ENCODE measurements at regions not wholly inside any gene's neighbourhood (a gene's known extent, or its start where the extent isn't known, plus 50 kb on each side); places are given as distances from the start of the nearest gene placed in this dataset.

- TF ChIP-seq RBBP5 (IDR thresholded peaks at IDR 0.05; ENCODE audit: borderline replicate concordance, low read depth, low read length) = no peak
These were observed 1146.8 kb downstream of the TUSC7 start (continued) for GRCh38 chr3:117856354-117856753.

DNA sequence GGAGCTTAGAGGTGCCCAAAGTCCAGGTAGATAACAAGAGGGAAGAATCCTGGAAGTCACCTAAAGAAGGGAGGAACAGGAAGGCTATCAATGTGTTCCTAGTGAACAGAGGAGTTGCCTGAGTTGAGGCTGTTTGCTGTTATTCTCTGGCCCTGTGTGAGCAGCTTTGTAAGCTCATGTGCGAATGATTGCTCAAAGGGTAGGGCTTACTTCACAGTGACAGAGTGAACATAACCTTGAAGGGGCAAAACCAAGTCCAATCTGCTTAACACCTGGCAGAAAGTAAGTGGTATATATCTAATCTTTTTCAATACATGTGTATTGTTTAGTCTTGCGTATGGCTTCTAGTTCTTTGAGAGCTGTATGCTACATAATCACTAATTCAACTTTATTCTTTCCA lies 1153.6 kb downstream of the TUSC7 start:
- Histone ChIP-seq H3K36me3 (ENCODE audit: control insufficient read depth in 2 of 4, insufficient read depth in 4 of 4, low read length in 3 of 4) (no peaks in the 10 kb centered on the region), H3K4me1 (replicated peaks in 1 of 4; ENCODE audit: control insufficient read depth in 3 of 4, insufficient read depth in 4 of 4, low read length in 3 of 4) (no peaks in the 10 kb centered on the region), H3K9ac (replicated peaks in 1 of 4; ENCODE audit: extremely low read depth in 1 of 4, low read depth in 3 of 4, low read length in 3 of 4) (no peak overlapping the region), H4K91ac (replicated peaks; ENCODE audit: insufficient read length, low read length) (no peak overlapping the region), H4K20me1 (replicated peaks in 1 of 2; ENCODE audit: control insufficient read depth in 1 of 2, insufficient read depth in 2 of 2, low read length in 2 of 2) (no peaks in the 10 kb centered on the region), H3K27ac (ENCODE audit: low read depth, low read length) (no peak overlapping the region), H3K9me3 (ENCODE audit: insufficient read depth in 2 of 2, low read depth in 1 of 2, low read length in 1 of 2) (no peaks in the 10 kb centered on the region), H2AFZ (ENCODE audit: low read length) (no peak overlapping the region), H4K8ac (ENCODE audit: extremely low read depth, insufficient read depth, low read length) (no peak overlapping the region), H4K5ac (ENCODE audit: insufficient read length, low read depth, low read length) (no peak overlapping the region), H2AK5ac (ENCODE audit: low read depth, low read length) (no peak overlapping the region), H2BK15ac (ENCODE audit: low read length) (no peak overlapping the region), H3K56ac (replicated peaks; ENCODE audit: insufficient read length, low read depth, low read length) (no peak overlapping the region), H3K4me2 (ENCODE audit: insufficient read depth in 1 of 2, low read depth in 2 of 2, low read length in 2 of 2) (no peak overlapping the region), H3K4me3 (ENCODE audit: extremely low read depth in 1 of 4, insufficient read depth in 2 of 4, low read depth in 3 of 4, low read length in 4 of 4) (no peak overlapping the region), H3K18ac (ENCODE audit: extremely low read depth, low read length) (no peak overlapping the region), H3K79me2 (ENCODE audit: control insufficient read depth in 1 of 2, insufficient read depth in 2 of 2, low read length in 2 of 2) (no peaks in the 10 kb centered on the region), H3K4ac (replicated peaks; ENCODE audit: insufficient read length, low read depth, low read length) (no peak overlapping the region), H2BK12ac (ENCODE audit: low read depth, low read length) (no peak overlapping the region), H2BK5ac (ENCODE audit: low read depth, low read length) (no peak overlapping the region), H2BK120ac (replicated peaks; ENCODE audit: low read depth, low read length) (no peak overlapping the region), H3K79me1 (ENCODE audit: low read depth, low read length) (no peaks in the 10 kb centered on the region), H3K23me2 (ENCODE audit: low read depth, low read length) (no peaks in the 10 kb centered on the region), H3K14ac (ENCODE audit: insufficient read length) (no peak overlapping the region), H3K23ac (ENCODE audit: insufficient read length) (no peak overlapping the region), H3K27me3 (replicated peaks in 1 of 4; ENCODE audit: control insufficient read depth in 3 of 4, extremely low read depth in 1 of 4, insufficient read depth in 3 of 4, low read length in 3 of 4) (no peaks in the 10 kb centered on the region), H2BK20ac (ENCODE audit: low read length) (no peak overlapping the region)
- FAIRE-seq = no peak
- ChIA-PET CTCF (ENCODE audit: partially characterized antibody) (interaction anchor here (1.2 kb wide), 1 partner anchor 36 kb away, joined by 3 read pairs; no protein-coding TSS in a partner anchor), POLR2A (ENCODE audit: partially characterized antibody) (no interaction called here)
- WGBS, 2 experiments (ENCODE audit: extremely low coverage in 1 of 2, insufficient coverage in 1 of 2, insufficient read length in 1 of 2, insufficient replicate concordance in 2 of 2, low coverage in 1 of 2, low lambda C conversion rate in 2 of 2, missing lambda C conversion rate in 1 of 2) = 92% methylated on average over 2 of the region's 2 CpGs; no CpG with 5 or more reads in 1 of the 2 experiments
- DNase-seq (ENCODE audit: low read depth in 1 of 2, low spot score in 2 of 2) = no peak
- TF ChIP-seq SAP30 (IDR thresholded peaks at IDR 0.05; ENCODE audit: insufficient read depth, insufficient replicate concordance, low read length) = no peak
- no peak for TF ChIP-seq NANOG (IDR thresholded peaks at IDR 0.05; ENCODE audit: insufficient read depth, low read depth, low read length, poor library complexity, severe bottlenecking)
- TF ChIP-seq, protein P1, sequence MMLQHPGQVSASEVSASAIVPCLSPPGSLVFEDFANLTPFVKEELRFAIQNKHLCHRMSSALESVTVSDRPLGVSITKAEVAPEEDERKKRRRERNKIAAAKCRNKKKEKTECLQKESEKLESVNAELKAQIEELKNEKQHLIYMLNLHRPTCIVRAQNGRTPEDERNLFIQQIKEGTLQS (IDR thresholded peaks at IDR 0.05; ENCODE audit: insufficient read depth, low read depth, low read length) = no peak
- TF ChIP-seq EP300 (IDR thresholded peaks at IDR 0.05; ENCODE audit: borderline replicate concordance in 1 of 2, low read depth in 2 of 2, low read length in 2 of 2) = no peak
- TF ChIP-seq MAFK (IDR thresholded peaks at IDR 0.05; ENCODE audit: low read depth, low read length) = no peak
- no peak for TF ChIP-seq HDAC2 (IDR thresholded peaks at IDR 0.05; ENCODE audit: borderline replicate concordance in 1 of 2, low read depth in 2 of 2, low read length in 2 of 2)
- TF ChIP-seq EGR1 (IDR thresholded peaks at IDR 0.05; ENCODE audit: borderline replicate concordance, low read depth, low read length) = no peak
- no peak for TF ChIP-seq HDAC6 (IDR thresholded peaks at IDR 0.05; ENCODE audit: low read depth, low read length)
- TF ChIP-seq NRF1 (IDR thresholded peaks at IDR 0.05; ENCODE audit: low read depth, low read length) = no peak
- no peak for TF ChIP-seq GTF2F1 (IDR thresholded peaks at IDR 0.05; ENCODE audit: borderline replicate concordance, low read depth, low read length)
